Vagina (tissue), 2 donors: ENCODE measurements at regions not wholly inside any gene's neighbourhood (a gene's known extent, or its start where the extent isn't known, plus 50 kb on each side); places are given as distances from the start of the nearest gene placed in this dataset.

ENCODE experiments used
- POLR2A ChIP-seq, 2 donors: fragments of 450-650 bp; IDR thresholded peaks; one replicate each; pipeline ENCODE4 v1.6.1; 2017; ENCODE audit warnings: antibody characterized with exemption in 2 of 2, mild to moderate bottlenecking in 2 of 2, moderate library complexity in 2 of 2
- POLR2AphosphoS5 ChIP-seq, 2 donors: sonication (generic); formaldehyde crosslinking; IDR thresholded peaks; one replicate each; pipeline ENCODE4 v1.9.0; 2017; ENCODE audit warnings: antibody characterized with exemption in 2 of 2, mild to moderate bottlenecking in 2 of 2, low read depth in 1 of 2; ENCODE audit not compliant: insufficient read depth in 1 of 2
- TF ChIP-seq, protein P1 (sequence below), 3 experiments: fragments of 450-650 bp in 2 of 3; fragments of 200-600 bp in 1 of 3; sonication (generic) in 1 of 3; IDR thresholded peaks; one replicate each; pipeline ENCODE4 v1.5.1; 2017 to 2019; ENCODE audit warnings: antibody characterized with exemption in 3 of 3, mild to moderate bottlenecking in 2 of 3, moderate library complexity in 2 of 3

GRCh38 chr5:21391506-21391905, 1403.5 kb upstream of the CDH18 start:
- TF ChIP-seq POLR2AphosphoS5 (IDR thresholded peaks at IDR 0.05; ENCODE audit: insufficient read depth in 1 of 2, low read depth in 1 of 2) (no peak), POLR2A (IDR thresholded peaks at IDR 0.05) (no peak)
- TF ChIP-seq, protein P1, sequence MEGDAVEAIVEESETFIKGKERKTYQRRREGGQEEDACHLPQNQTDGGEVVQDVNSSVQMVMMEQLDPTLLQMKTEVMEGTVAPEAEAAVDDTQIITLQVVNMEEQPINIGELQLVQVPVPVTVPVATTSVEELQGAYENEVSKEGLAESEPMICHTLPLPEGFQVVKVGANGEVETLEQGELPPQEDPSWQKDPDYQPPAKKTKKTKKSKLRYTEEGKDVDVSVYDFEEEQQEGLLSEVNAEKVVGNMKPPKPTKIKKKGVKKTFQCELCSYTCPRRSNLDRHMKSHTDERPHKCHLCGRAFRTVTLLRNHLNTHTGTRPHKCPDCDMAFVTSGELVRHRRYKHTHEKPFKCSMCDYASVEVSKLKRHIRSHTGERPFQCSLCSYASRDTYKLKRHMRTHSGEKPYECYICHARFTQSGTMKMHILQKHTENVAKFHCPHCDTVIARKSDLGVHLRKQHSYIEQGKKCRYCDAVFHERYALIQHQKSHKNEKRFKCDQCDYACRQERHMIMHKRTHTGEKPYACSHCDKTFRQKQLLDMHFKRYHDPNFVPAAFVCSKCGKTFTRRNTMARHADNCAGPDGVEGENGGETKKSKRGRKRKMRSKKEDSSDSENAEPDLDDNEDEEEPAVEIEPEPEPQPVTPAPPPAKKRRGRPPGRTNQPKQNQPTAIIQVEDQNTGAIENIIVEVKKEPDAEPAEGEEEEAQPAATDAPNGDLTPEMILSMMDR (IDR thresholded peaks at IDR 0.05), result no peak
